ENCODE measurements at regions not wholly inside any gene's neighbourhood (a gene's known extent, or its start where the extent isn't known, plus 50 kb on each side); places are given as distances from the start of the nearest gene placed in this dataset.

DNA sequence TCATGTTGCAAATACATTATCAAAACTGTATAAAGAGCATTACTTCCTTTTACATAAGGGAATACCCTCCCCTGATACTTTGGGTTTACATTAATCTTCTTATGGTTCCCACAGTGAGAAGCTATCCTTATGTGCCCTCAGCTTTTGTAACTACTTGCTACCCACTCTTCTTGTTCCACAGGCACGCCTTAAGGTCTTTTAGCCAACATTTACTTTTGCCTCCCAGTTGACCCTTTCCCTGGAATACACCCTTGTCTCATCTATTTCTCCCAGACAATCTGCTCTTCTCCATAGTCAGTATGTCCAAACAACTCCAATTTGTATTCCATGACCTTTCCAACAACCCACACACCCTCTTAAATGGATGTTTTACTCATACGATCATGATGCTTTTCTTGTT is 116.8 kb upstream of the COL8A1 start:
- ATAC-seq, result no peak
- TF ChIP-seq ZNF8 (CRISPR knock-in tag; IDR thresholded peaks at IDR 0.05) (no peak), PPARA (CRISPR knock-in tag; IDR thresholded peaks at IDR 0.05; ENCODE audit: borderline replicate concordance) (no peak), SNAI2 (CRISPR knock-in tag; IDR thresholded peaks at IDR 0.05) (no peak)
- TF ChIP-seq, protein P1, sequence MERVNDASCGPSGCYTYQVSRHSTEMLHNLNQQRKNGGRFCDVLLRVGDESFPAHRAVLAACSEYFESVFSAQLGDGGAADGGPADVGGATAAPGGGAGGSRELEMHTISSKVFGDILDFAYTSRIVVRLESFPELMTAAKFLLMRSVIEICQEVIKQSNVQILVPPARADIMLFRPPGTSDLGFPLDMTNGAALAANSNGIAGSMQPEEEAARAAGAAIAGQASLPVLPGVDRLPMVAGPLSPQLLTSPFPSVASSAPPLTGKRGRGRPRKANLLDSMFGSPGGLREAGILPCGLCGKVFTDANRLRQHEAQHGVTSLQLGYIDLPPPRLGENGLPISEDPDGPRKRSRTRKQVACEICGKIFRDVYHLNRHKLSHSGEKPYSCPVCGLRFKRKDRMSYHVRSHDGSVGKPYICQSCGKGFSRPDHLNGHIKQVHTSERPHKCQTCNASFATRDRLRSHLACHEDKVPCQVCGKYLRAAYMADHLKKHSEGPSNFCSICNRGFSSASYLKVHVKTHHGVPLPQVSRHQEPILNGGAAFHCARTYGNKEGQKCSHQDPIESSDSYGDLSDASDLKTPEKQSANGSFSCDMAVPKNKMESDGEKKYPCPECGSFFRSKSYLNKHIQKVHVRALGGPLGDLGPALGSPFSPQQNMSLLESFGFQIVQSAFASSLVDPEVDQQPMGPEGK (CRISPR knock-in tag; IDR thresholded peaks at IDR 0.05; ENCODE audit: borderline replicate concordance), result no peak

DNA sequence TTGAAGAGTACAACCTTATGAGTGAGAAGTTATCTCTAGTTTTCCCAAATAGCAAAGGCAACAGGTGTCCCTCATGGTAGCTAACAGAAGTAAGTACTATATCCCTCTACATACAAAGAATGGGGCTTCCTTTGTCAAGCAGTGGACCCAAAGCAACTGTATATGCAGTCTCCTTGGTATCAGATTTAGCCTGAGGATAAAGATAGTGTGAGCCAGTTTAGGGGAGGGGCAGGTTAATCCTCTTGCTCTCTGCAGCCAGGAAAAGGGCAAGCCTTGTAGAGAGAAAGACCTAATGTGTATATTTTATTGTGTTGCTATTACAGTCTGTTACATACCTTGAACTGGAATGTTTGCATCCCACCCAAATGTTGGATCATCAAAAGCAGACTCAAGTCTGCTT is 117.9 kb upstream of the COL8A1 start:
- ATAC-seq, result no peak
- TF ChIP-seq OSR1 (CRISPR knock-in tag; IDR thresholded peaks at IDR 0.05) (no peak), TCF4 (CRISPR knock-in tag; IDR thresholded peaks at IDR 0.05; ENCODE audit: borderline replicate concordance) (no peak), ZNF70 (CRISPR knock-in tag; IDR thresholded peaks at IDR 0.05) (no peak), CSDC2 (CRISPR knock-in tag; IDR thresholded peaks at IDR 0.05) (no peak), PPARA (CRISPR knock-in tag; IDR thresholded peaks at IDR 0.05; ENCODE audit: borderline replicate concordance) (no peak), ZNF8 (CRISPR knock-in tag; IDR thresholded peaks at IDR 0.05) (no peak), TOX (CRISPR knock-in tag; IDR thresholded peaks at IDR 0.05; ENCODE audit: borderline replicate concordance) (no peak), ZC3H10 (CRISPR knock-in tag; IDR thresholded peaks at IDR 0.05) (no peak), ZFP30 (CRISPR knock-in tag; IDR thresholded peaks at IDR 0.05) (no peak), ZFP3 (CRISPR knock-in tag; IDR thresholded peaks at IDR 0.05) (no peak)
- TF ChIP-seq, protein P2, sequence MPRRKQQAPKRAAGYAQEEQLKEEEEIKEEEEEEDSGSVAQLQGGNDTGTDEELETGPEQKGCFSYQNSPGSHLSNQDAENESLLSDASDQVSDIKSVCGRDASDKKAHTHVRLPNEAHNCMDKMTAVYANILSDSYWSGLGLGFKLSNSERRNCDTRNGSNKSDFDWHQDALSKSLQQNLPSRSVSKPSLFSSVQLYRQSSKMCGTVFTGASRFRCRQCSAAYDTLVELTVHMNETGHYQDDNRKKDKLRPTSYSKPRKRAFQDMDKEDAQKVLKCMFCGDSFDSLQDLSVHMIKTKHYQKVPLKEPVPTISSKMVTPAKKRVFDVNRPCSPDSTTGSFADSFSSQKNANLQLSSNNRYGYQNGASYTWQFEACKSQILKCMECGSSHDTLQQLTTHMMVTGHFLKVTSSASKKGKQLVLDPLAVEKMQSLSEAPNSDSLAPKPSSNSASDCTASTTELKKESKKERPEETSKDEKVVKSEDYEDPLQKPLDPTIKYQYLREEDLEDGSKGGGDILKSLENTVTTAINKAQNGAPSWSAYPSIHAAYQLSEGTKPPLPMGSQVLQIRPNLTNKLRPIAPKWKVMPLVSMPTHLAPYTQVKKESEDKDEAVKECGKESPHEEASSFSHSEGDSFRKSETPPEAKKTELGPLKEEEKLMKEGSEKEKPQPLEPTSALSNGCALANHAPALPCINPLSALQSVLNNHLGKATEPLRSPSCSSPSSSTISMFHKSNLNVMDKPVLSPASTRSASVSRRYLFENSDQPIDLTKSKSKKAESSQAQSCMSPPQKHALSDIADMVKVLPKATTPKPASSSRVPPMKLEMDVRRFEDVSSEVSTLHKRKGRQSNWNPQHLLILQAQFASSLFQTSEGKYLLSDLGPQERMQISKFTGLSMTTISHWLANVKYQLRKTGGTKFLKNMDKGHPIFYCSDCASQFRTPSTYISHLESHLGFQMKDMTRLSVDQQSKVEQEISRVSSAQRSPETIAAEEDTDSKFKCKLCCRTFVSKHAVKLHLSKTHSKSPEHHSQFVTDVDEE (CRISPR knock-in tag; IDR thresholded peaks at IDR 0.05), result no peak
- TF ChIP-seq, protein P3, sequence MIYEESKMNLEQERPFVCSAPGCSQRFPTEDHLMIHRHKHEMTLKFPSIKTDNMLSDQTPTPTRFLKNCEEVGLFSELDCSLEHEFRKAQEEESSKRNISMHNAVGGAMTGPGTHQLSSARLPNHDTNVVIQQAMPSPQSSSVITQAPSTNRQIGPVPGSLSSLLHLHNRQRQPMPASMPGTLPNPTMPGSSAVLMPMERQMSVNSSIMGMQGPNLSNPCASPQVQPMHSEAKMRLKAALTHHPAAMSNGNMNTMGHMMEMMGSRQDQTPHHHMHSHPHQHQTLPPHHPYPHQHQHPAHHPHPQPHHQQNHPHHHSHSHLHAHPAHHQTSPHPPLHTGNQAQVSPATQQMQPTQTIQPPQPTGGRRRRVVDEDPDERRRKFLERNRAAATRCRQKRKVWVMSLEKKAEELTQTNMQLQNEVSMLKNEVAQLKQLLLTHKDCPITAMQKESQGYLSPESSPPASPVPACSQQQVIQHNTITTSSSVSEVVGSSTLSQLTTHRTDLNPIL (CRISPR knock-in tag; IDR thresholded peaks at IDR 0.05; ENCODE audit: low read depth), result no peak
- TF ChIP-seq, protein P1 (CRISPR knock-in tag; IDR thresholded peaks at IDR 0.05; ENCODE audit: borderline replicate concordance), result no peak

DNA sequence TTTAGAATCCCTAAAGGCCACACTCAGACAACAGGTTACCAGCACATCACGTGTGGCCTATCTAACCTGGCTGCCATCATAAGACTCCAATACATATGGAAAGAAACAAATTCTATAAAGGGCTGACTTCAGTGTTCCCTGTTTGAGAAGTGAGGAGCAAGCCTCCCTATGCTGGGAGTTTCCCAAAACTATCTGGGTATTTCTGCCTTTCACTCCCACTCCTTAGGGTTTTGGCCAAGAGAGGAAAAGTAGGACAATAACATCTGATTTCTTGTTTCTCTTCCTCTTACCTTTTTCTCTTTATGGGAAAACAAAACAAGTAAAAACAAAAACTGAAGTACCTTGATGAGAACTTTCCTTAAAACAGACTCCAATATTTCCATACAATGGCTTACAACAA is 121.5 kb upstream of the COL8A1 start:
- ATAC-seq, result no peak
- TF ChIP-seq ZFP30 (CRISPR knock-in tag; IDR thresholded peaks at IDR 0.05), result no peak
- TF ChIP-seq, protein P1 (CRISPR knock-in tag; IDR thresholded peaks at IDR 0.05; ENCODE audit: borderline replicate concordance), result no peak
- TF ChIP-seq ESRRG (CRISPR knock-in tag; IDR thresholded peaks at IDR 0.05), result no peak
- TF ChIP-seq ZFP3 (CRISPR knock-in tag; IDR thresholded peaks at IDR 0.05), result no peak
- TF ChIP-seq RARB (CRISPR knock-in tag; IDR thresholded peaks at IDR 0.05), result no peak

DNA sequence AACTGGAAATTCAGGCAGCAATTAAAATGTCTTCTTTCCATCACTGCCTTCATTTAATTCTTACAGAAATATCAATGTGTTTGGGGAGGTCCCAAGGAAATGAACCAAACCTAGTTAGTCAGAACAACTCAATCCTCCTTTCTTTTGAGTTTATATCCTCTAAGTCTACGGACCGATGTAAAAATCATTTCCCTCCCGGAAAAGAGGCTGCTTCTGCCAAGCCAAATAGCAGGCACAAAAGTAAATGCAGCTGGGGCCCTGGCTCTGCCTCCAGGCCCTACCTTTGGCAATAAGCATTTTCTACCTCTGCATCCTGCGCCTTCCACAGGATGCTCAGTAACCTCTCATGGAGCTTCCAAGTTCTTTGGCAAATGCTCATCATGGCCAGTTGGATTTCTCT is 122.5 kb upstream of the COL8A1 start:
- no peak for ATAC-seq
- TF ChIP-seq OSR1 (CRISPR knock-in tag; IDR thresholded peaks at IDR 0.05), result no peak
- no peak for TF ChIP-seq BACH2 (CRISPR knock-in tag; IDR thresholded peaks at IDR 0.05; ENCODE audit: borderline replicate concordance)
- TF ChIP-seq ZC3H10 (CRISPR knock-in tag; IDR thresholded peaks at IDR 0.05), result no peak
- TF ChIP-seq RARB (CRISPR knock-in tag; IDR thresholded peaks at IDR 0.05), result no peak
- no peak for TF ChIP-seq ZNF565 (CRISPR knock-in tag; conservative IDR thresholded peaks at IDR 0.05; ENCODE audit: low read depth)
- TF ChIP-seq TOX (CRISPR knock-in tag; IDR thresholded peaks at IDR 0.05; ENCODE audit: borderline replicate concordance), result no peak
- TF ChIP-seq TCF4 (CRISPR knock-in tag; IDR thresholded peaks at IDR 0.05; ENCODE audit: borderline replicate concordance), result no peak

All from SK-N-SH treated with all-trans-retinoic acid at 6 μM for 48 hours (cell line).